IMR-90 (cell line): ENCODE measurements at regions not wholly inside any gene's neighbourhood (a gene's known extent, or its start where the extent isn't known, plus 50 kb on each side); places are given as distances from the start of the nearest gene placed in this dataset.

Experiments
- ATAC-seq: fragments of 200-7000 bp; cut with Tn5 transposase; 2 replicates; pipeline ENCODE4 v1.9.1; 2020; ENCODE audit warnings: low read depth, mild to moderate bottlenecking, moderate library complexity
- BruUV-seq: library from RNA; stranded (reverse); fragments of 400-500 nt; replicated peaks from 2 replicates; lab custom pipeline; 2021; lab: Mats Ljungman, UMichigan
- CTCF ChIA-PET: fragments of 300-600 bp; formaldehyde crosslinking; extraction: SDS; loops from one replicate; lab custom pipeline; 2021; ENCODE audit warnings: antibody characterized with exemption; lab: Yijun Ruan, JAX
- POLR2A ChIA-PET: fragments of 300-600 bp; sonication (Branson Sonifier 250); formaldehyde crosslinking; loops from one replicate; lab custom pipeline; 2022; ENCODE audit warnings: antibody characterized with exemption; ENCODE audit not compliant: unreplicated experiment; lab: Charles Lee
- DNase-seq: peaks from one replicate; pipeline ENCODE4 v3.0.0; 2013
- H2AFZ ChIP-seq: replicated peaks from 2 replicates; pipeline ENCODE3; 2013; ENCODE audit warnings: low read length, mild to moderate bottlenecking; ENCODE audit not compliant: poor library complexity
- H2AK5ac ChIP-seq: 2 replicates; pipeline ENCODE4 v1.6.1; 2013; ENCODE audit warnings: low read depth, low read length, inconsistent platforms
- H2AK9ac ChIP-seq: replicated peaks from 2 replicates; pipeline ENCODE3; 2013; ENCODE audit warnings: mild to moderate bottlenecking, low read depth, low read length, moderate library complexity; ENCODE audit not compliant: poor library complexity
- H2BK120ac ChIP-seq: 2 replicates; pipeline ENCODE4 v1.6.1; 2013; ENCODE audit warnings: low read depth, low read length, inconsistent platforms
- H2BK15ac ChIP-seq: 3 replicates; pipeline ENCODE4 v1.6.1; 2013; ENCODE audit warnings: low read depth, low read length, inconsistent platforms
- H2BK20ac ChIP-seq: 2 replicates; pipeline ENCODE4 v1.6.1; 2013; ENCODE audit warnings: low read depth, mild to moderate bottlenecking, inconsistent platforms, low read length, moderate library complexity
- H2BK5ac ChIP-seq: 2 replicates; pipeline ENCODE4 v1.6.1; 2013; ENCODE audit warnings: mild to moderate bottlenecking, low read depth, low read length, inconsistent platforms; ENCODE audit not compliant: poor library complexity, severe bottlenecking
- H3K14ac ChIP-seq: replicated peaks from 2 replicates; pipeline ENCODE4 v1.6.1; 2013; ENCODE audit warnings: low read depth, low read length, inconsistent platforms
- H3K18ac ChIP-seq: 2 replicates; pipeline ENCODE4 v1.6.1; 2013; ENCODE audit warnings: low read depth, low read length, control low read depth
- H3K23ac ChIP-seq: 2 replicates; pipeline ENCODE4 v1.6.1; 2013; ENCODE audit warnings: low read depth, low read length, inconsistent platforms
- H3K27ac ChIP-seq: 2 replicates; pipeline ENCODE4 v1.5.1; 2013; ENCODE audit warnings: mild to moderate bottlenecking, control low read depth, low read length; ENCODE audit not compliant: insufficient read depth
- H3K27me3 ChIP-seq: 2 replicates; pipeline ENCODE4 v1.6.1; 2013; ENCODE audit warnings: low read length; ENCODE audit not compliant: control insufficient read depth, insufficient read depth
- H3K36me3 ChIP-seq: 2 replicates; pipeline ENCODE4 v1.6.1; 2013; ENCODE audit warnings: low read length, mixed read lengths; ENCODE audit not compliant: control insufficient read depth, insufficient read depth
- H3K4ac ChIP-seq: 2 replicates; pipeline ENCODE4 v1.6.1; 2013; ENCODE audit warnings: low read depth, low read length, inconsistent platforms
- H3K4me1 ChIP-seq: 2 replicates; pipeline ENCODE4 v1.6.1; 2013; ENCODE audit warnings: low read length, mixed read lengths; ENCODE audit not compliant: control insufficient read depth, insufficient read depth
- H3K4me2 ChIP-seq: 2 replicates; pipeline ENCODE4 v1.6.1; 2013; ENCODE audit warnings: low read depth, mild to moderate bottlenecking, control low read depth, low read length, moderate library complexity
- H3K4me3 ChIP-seq: 2 replicates; pipeline ENCODE4 v1.5.1; 2013; ENCODE audit warnings: low read depth, mild to moderate bottlenecking, control low read depth, low read length, moderate library complexity; ENCODE audit not compliant: insufficient read depth
- H3K56ac ChIP-seq: 2 replicates; pipeline ENCODE4 v1.6.1; 2013; ENCODE audit warnings: low read length, inconsistent platforms; ENCODE audit not compliant: insufficient read depth; ENCODE audit errors: extremely low read depth
- H3K79me1 ChIP-seq, 2 experiments: 2 replicates each; pipeline ENCODE4 v1.6.1; 2013; ENCODE audit warnings: low read length in 2 of 2, inconsistent platforms in 1 of 2, low read depth in 1 of 2
- H3K9ac ChIP-seq: 2 replicates; pipeline ENCODE4 v1.6.1; 2013; ENCODE audit warnings: low read depth, low read length, control low read depth
- H3K9me1 ChIP-seq: 2 replicates; pipeline ENCODE4 v1.6.1; 2013; ENCODE audit warnings: low read length, inconsistent platforms; ENCODE audit not compliant: insufficient read depth
- H3K9me3 ChIP-seq: 2 replicates; pipeline ENCODE4 v1.6.1; 2013; ENCODE audit warnings: low read length; ENCODE audit not compliant: control insufficient read depth, insufficient read depth
- H4K20me1 ChIP-seq: 2 replicates; pipeline ENCODE4 v1.6.1; 2013; ENCODE audit warnings: low read length, inconsistent platforms; ENCODE audit not compliant: insufficient read depth
- H4K5ac ChIP-seq: 2 replicates; pipeline ENCODE4 v1.6.1; 2013; ENCODE audit warnings: mild to moderate bottlenecking, low read depth, low read length, control low read depth
- H4K8ac ChIP-seq, 2 experiments: 2 replicates each; pipeline ENCODE4 v1.6.1; 2013; ENCODE audit warnings: low read depth in 2 of 2, low read length in 2 of 2, control low read depth in 1 of 2, inconsistent platforms in 1 of 2
- H4K91ac ChIP-seq: 2 replicates; pipeline ENCODE4 v1.6.1; 2013; ENCODE audit warnings: low read depth, low read length, inconsistent platforms; ENCODE audit not compliant: insufficient read depth
- BHLHE40 ChIP-seq: fragments of 150-350 bp; IDR thresholded peaks from 2 replicates; pipeline ENCODE4 v1.6.1; 2016; ENCODE audit warnings: mild to moderate bottlenecking, low read depth, low read length
- CEBPB ChIP-seq: IDR thresholded peaks from 2 replicates; pipeline ENCODE4 v1.6.1; 2012; ENCODE audit warnings: low read depth, low read length, improper control_type of control experiment
- CHD1 ChIP-seq: IDR thresholded peaks from 2 replicates; pipeline ENCODE4 v1.6.1; 2012; ENCODE audit warnings: low read depth, low read length, improper control_type of control experiment
- CTCF ChIP-seq: conservative IDR thresholded peaks from 2 replicates; pipeline ENCODE4 v1.5.1; 2012; ENCODE audit warnings: mild to moderate bottlenecking, low read depth, low read length, improper control_type of control experiment
- MXI1 ChIP-seq: IDR thresholded peaks from 2 replicates; pipeline ENCODE4 v1.6.1; 2012; ENCODE audit warnings: low read depth, mild to moderate bottlenecking, low read length, moderate library complexity, borderline replicate concordance
- NFE2L2 ChIP-seq: fragments of 150-350 bp; IDR thresholded peaks from 2 replicates; pipeline ENCODE4 v1.6.1; 2016; ENCODE audit warnings: low read depth, mild to moderate bottlenecking, low read length
- RCOR1 ChIP-seq: IDR thresholded peaks from 2 replicates; pipeline ENCODE4 v1.6.1; 2012; ENCODE audit warnings: mild to moderate bottlenecking, low read length, improper control_type of control experiment; ENCODE audit not compliant: insufficient replicate concordance
- RFX5 ChIP-seq: IDR thresholded peaks from 2 replicates; pipeline ENCODE4 v1.8.0; 2012; ENCODE audit warnings: low read depth, mild to moderate bottlenecking, low read length, moderate library complexity
- SMC3 ChIP-seq: fragments of 150-350 bp; IDR thresholded peaks from 2 replicates; pipeline ENCODE4 v1.6.1; 2016; ENCODE audit warnings: low read depth, mild to moderate bottlenecking, antibody characterized with exemption, low read length, moderate library complexity
- whole genome bisulfite sequencing, 2 experiments: methylation state at CpG; one replicate each; pipeline versions ENCODE4 v1.1.5 to v1.1.7; 2013; ENCODE audit warnings: missing lambda C conversion rate in 2 of 2; ENCODE audit not compliant: insufficient read length in 1 of 2; ENCODE audit errors: extremely low coverage in 2 of 2; 5-methylcytosine and 5-hydroxymethylcytosine counted together
- dilution Hi-C: fragments of 300-500 bp; cut with HindIII; formaldehyde crosslinking; loops from one replicate; pipeline ENCODE4 v1.14.3; 2018; ENCODE audit warnings: low sequenced_read_pairs; ENCODE audit not compliant: unreplicated experiment
- in situ Hi-C: fragments of 300-500 bp; cut with MboI; formaldehyde crosslinking; loops from 3 replicates; pipeline ENCODE4 v1.14.3; 2019; ENCODE audit warnings: low sequenced_read_pairs, inconsistent platforms, mixed read lengths
- intact Hi-C: fragments of 100-400 bp; cut with micrococcal nuclease; formaldehyde crosslinking; loops from 2 replicates; pipeline ENCODE4 v1.10.0; 2022
- TF ChIP-seq, protein P1 (sequence below): fragments of 150-350 bp; IDR thresholded peaks from 2 replicates; pipeline ENCODE4 v1.6.1; 2017; ENCODE audit warnings: mild to moderate bottlenecking, antibody characterized with exemption, low read length, low read depth
- TF ChIP-seq, protein P2 (sequence below): fragments of 150-350 bp; IDR thresholded peaks from 2 replicates; pipeline ENCODE4 v1.6.1; 2016; ENCODE audit warnings: low read depth, mild to moderate bottlenecking, low read length, moderate library complexity, borderline replicate concordance

DNA sequence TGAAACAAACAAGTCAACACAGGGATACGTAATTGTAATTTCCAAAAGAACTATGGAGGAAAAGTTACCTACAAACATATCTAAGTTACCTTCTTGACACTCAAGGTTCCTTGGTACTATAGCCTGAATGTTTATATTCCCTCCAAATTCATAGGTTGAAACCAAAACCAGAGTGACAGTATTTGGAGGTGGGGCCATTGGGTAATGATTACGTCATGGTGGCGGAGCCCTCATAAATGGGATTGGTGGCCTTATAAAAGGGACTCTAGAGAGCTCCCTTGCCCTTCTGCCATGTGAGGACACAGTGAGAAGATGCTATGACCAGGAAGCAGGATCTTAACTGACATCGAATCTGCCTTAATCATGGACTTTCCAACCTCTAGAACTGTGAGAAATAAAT lies 87.3 kb downstream of the PMAIP1 start:
- Histone ChIP-seq H2AK9ac (no peak overlapping the region), H3K9me1 (no peaks in the 10 kb centered on the region; the same call in 1 of the 2 replicates), H3K4me1 (no peaks in the 10 kb centered on the region), H2BK20ac (no peak overlapping the region), H4K20me1 (no peaks in the 10 kb centered on the region), H2BK5ac (no peak overlapping the region), H2BK120ac (no peak overlapping the region), H3K4me3 (no peak overlapping the region), H3K36me3 (no peaks in the 10 kb centered on the region), H3K9me3 (no peaks in the 10 kb centered on the region), H3K23ac (no peak overlapping the region), H2AFZ (no peak overlapping the region), H3K4ac (no peak overlapping the region), H3K9ac (no peak overlapping the region), H3K4me2 (no peak overlapping the region), H4K8ac (no peak overlapping the region), H4K5ac (no peak overlapping the region), H2BK15ac (no peak overlapping the region), H3K27me3 (peaks cover 14% of the 10 kb centered on the region), H3K56ac (no peak overlapping the region), H3K79me1 (no peaks in the 10 kb centered on the region), H3K14ac (no peak overlapping the region), H3K27ac (no peak overlapping the region), H4K91ac (no peak overlapping the region), H3K18ac (no peak overlapping the region), H2AK5ac (no peak overlapping the region)
- DNase-seq (no peak), ATAC-seq (no peak)
- TF ChIP-seq CTCF (no peak), RCOR1 (no peak), NFE2L2 (no peak), RFX5 (no peak), SMC3 (no peak), BHLHE40 (no peak), MXI1 (no peak), CHD1 (no peak), CEBPB (no peak)
- TF ChIP-seq, protein P1, sequence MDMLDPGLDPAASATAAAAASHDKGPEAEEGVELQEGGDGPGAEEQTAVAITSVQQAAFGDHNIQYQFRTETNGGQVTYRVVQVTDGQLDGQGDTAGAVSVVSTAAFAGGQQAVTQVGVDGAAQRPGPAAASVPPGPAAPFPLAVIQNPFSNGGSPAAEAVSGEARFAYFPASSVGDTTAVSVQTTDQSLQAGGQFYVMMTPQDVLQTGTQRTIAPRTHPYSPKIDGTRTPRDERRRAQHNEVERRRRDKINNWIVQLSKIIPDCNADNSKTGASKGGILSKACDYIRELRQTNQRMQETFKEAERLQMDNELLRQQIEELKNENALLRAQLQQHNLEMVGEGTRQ, result no peak
- TF ChIP-seq, protein P2, sequence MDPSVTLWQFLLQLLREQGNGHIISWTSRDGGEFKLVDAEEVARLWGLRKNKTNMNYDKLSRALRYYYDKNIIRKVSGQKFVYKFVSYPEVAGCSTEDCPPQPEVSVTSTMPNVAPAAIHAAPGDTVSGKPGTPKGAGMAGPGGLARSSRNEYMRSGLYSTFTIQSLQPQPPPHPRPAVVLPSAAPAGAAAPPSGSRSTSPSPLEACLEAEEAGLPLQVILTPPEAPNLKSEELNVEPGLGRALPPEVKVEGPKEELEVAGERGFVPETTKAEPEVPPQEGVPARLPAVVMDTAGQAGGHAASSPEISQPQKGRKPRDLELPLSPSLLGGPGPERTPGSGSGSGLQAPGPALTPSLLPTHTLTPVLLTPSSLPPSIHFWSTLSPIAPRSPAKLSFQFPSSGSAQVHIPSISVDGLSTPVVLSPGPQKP, result no peak
- intact Hi-C loops (no loop called here), dilution Hi-C loops (loop anchor here (25.0 kb wide), 1 partner anchor 575 kb away; no protein-coding TSS in a partner anchor), in situ Hi-C loops (no loop called here)
- CTCF ChIA-PET, result interaction anchor here (2.7 kb wide), 1 partner anchor 562 kb away, joined by 17 read pairs; no protein-coding TSS in a partner anchor
- WGBS, 2 experiments, result 80% methylated on average over 1 of the region's 4 CpGs; no CpG with 5 or more reads in 1 of the 2 experiments
- no TSS peak for BruUV-seq
- POLR2A ChIA-PET, result no interaction called here
